HepG2 (cell line): ENCODE measurements at regions not wholly inside any gene's neighbourhood (a gene's known extent, or its start where the extent isn't known, plus 50 kb on each side); places are given as distances from the start of the nearest gene placed in this dataset.

Source experiments
- ATAC-seq: fragments of 200-7000 bp; cut with Tn5 transposase; 3 replicates; pipeline ENCODE4 v1.9.1; 2020; ENCODE audit warnings: mild to moderate bottlenecking, moderate library complexity
- BruUV-seq: library from RNA; stranded (reverse); fragments of 400-500 nt; replicated peaks from 2 replicates; lab custom pipeline; 2021; lab: Mats Ljungman, UMichigan
- CTCF ChIA-PET: fragments of 300-600 bp; formaldehyde crosslinking; extraction: SDS; loops from one replicate; lab custom pipeline; 2021; ENCODE audit warnings: low total read pairs, inconsistent platforms, low intra/inter-chr PET ratio; lab: Yijun Ruan, JAX
- POLR2A ChIA-PET: fragments of 350-600 bp; sonication (Branson Sonifier 250); formaldehyde crosslinking; loops from one replicate; lab custom pipeline; 2020; ENCODE audit warnings: antibody characterized with exemption, inconsistent platforms; lab: Yijun Ruan, JAX
- DNase-seq: peaks from one replicate; pipeline ENCODE4 v3.0.0-alpha.2; 2015; ENCODE audit warnings: low spot score
- FAIRE-seq: peaks from 3 replicates; lab custom pipeline; 2011; peaks lifted over from hg19 to GRCh38; lab: Jason Lieb, UNC
- H2AFZ ChIP-seq: one replicate; pipeline ENCODE4 v1.6.1; 2011; ENCODE audit warnings: low read length, inconsistent platforms
- H3K27ac ChIP-seq: fragments of 300-600 bp; 3 replicates; pipeline ENCODE4 v1.8.0; 2011; ENCODE audit warnings: mixed run types, mild to moderate bottlenecking, mixed read lengths, low read length, inconsistent platforms; ENCODE audit not compliant: insufficient read depth; ENCODE audit errors: extremely low read length
- H3K27me3 ChIP-seq, 2 experiments: fragments of 200-600 bp in 1 of 2; 2 replicates in 1 of 2; 3 replicates in 1 of 2; pipeline versions ENCODE4 v1.6.0 to v1.8.0; 2011; ENCODE audit warnings: low read length in 2 of 2, mild to moderate bottlenecking in 2 of 2, moderate library complexity in 2 of 2, inconsistent platforms in 1 of 2; ENCODE audit not compliant: insufficient read depth in 2 of 2, control insufficient read depth in 1 of 2
- H3K36me3 ChIP-seq, 2 experiments: fragments of 200-600 bp in 1 of 2; replicated peaks in 1 of 2; 2 replicates in 1 of 2; 3 replicates in 1 of 2; pipeline versions ENCODE4 v1.5.1 to v1.8.0; 2011; ENCODE audit warnings: low read length in 2 of 2, inconsistent platforms in 1 of 2; ENCODE audit not compliant: insufficient read depth in 2 of 2, control insufficient read depth in 1 of 2
- H3K4me1 ChIP-seq: 2 replicates; pipeline ENCODE4 v1.5.1; 2012; ENCODE audit warnings: low read length, inconsistent platforms; ENCODE audit not compliant: insufficient read depth
- H3K4me2 ChIP-seq: 2 replicates; pipeline ENCODE4 v1.6.0; 2011; ENCODE audit warnings: low read depth, low read length, inconsistent platforms
- H3K4me3 ChIP-seq, 3 experiments: fragments of 200-600 bp in 1 of 3; sonication (generic), shearing (Covaris generic) in 1 of 3; replicated peaks in 1 of 3; 2 replicates each; pipeline ENCODE4 v1.5.1; 2011 to 2016; ENCODE audit warnings: low read length in 3 of 3, inconsistent platforms in 2 of 3, low read depth in 2 of 3, mild to moderate bottlenecking in 2 of 3, control low read depth in 1 of 3, mixed read lengths in 1 of 3; ENCODE audit not compliant: insufficient read depth in 1 of 3
- H3K79me2 ChIP-seq: one replicate; pipeline ENCODE4 v1.6.1; 2011; ENCODE audit warnings: low read length, inconsistent platforms; ENCODE audit not compliant: insufficient read depth
- H3K9ac ChIP-seq: 2 replicates; pipeline ENCODE4 v1.6.0; 2011; ENCODE audit warnings: mild to moderate bottlenecking, low read depth, low read length, inconsistent platforms; ENCODE audit not compliant: insufficient read depth
- H3K9me3 ChIP-seq: 2 replicates; pipeline ENCODE4 v1.5.1; 2012; ENCODE audit warnings: mild to moderate bottlenecking, low read length
- H4K20me1 ChIP-seq: 2 replicates; pipeline ENCODE4 v1.6.0; 2011; ENCODE audit warnings: inconsistent platforms, mild to moderate bottlenecking, low read length, moderate library complexity; ENCODE audit not compliant: insufficient read depth
- FOXK1 ChIP-seq: sonication (generic); formaldehyde crosslinking; IDR thresholded peaks from 2 replicates; pipeline ENCODE4 v1.4.0; 2020; ENCODE audit warnings: low read depth, missing genetic modification reagents, borderline replicate concordance
- HNRNPUL1 ChIP-seq: fragments of 200-400 bp; formaldehyde crosslinking; IDR thresholded peaks from 2 replicates; pipeline ENCODE4 v1.6.1; 2017; ENCODE audit warnings: low read depth, mild to moderate bottlenecking, low read length, moderate library complexity
- MAZ ChIP-seq, 2 experiments: sonication (generic) in 1 of 2; formaldehyde crosslinking in 1 of 2; IDR thresholded peaks; 2 replicates each; pipeline versions ENCODE4 v1.5.0 to v1.6.1; 2012 to 2020; ENCODE audit warnings: low read depth in 2 of 2, mild to moderate bottlenecking in 2 of 2, borderline replicate concordance in 1 of 2, improper control_type of control experiment in 1 of 2, low read length in 1 of 2, missing genetic modification reagents in 1 of 2, moderate library complexity in 1 of 2
- MIXL1 ChIP-seq: IDR thresholded peaks from 2 replicates; pipeline ENCODE4 v1.6.1; 2016
- NONO ChIP-seq, 2 experiments: fragments of 450-650 bp in 1 of 2; sonication (generic) in 1 of 2; formaldehyde crosslinking in 1 of 2; IDR thresholded peaks in 1 of 2; conservative IDR thresholded peaks in 1 of 2; 2 replicates each; pipeline versions ENCODE4 v1.6.1 to v1.8.0; 2017 to 2022; ENCODE audit warnings: mild to moderate bottlenecking in 1 of 2, missing genetic modification reagents in 1 of 2, moderate library complexity in 1 of 2
- PCBP1 ChIP-seq: fragments of 200-400 bp; formaldehyde crosslinking; IDR thresholded peaks from 2 replicates; pipeline ENCODE4 v1.6.1; 2017; ENCODE audit warnings: mild to moderate bottlenecking, low read depth, low read length, borderline replicate concordance
- RARA ChIP-seq: IDR thresholded peaks from 2 replicates; pipeline ENCODE4 v1.6.1; 2016; ENCODE audit warnings: missing genetic modification reagents, missing compliant biosample characterization
- SNRNP70 ChIP-seq: fragments of 200-400 bp; formaldehyde crosslinking; IDR thresholded peaks from 2 replicates; pipeline ENCODE4 v1.6.1; 2017; ENCODE audit warnings: mild to moderate bottlenecking, low read depth, low read length, moderate library complexity
- TCF7L2 ChIP-seq: IDR thresholded peaks from 2 replicates; pipeline ENCODE4 v1.6.1; 2011; ENCODE audit warnings: mild to moderate bottlenecking, low read depth, low read length, moderate library complexity
- ZNF543 ChIP-seq: sonication (generic); formaldehyde crosslinking; IDR thresholded peaks from 2 replicates; pipeline ENCODE4 v1.4.0; 2020; ENCODE audit warnings: mild to moderate bottlenecking, missing genetic modification reagents
- ZNF883 ChIP-seq: sonication (generic); formaldehyde crosslinking; IDR thresholded peaks from 2 replicates; pipeline ENCODE4 v1.5.1; 2020; ENCODE audit warnings: mild to moderate bottlenecking, missing genetic modification reagents; ENCODE audit errors: not compliant biosample characterization
- WGBS: methylation state at CpG from one replicate; pipeline ENCODE4 v1.1.6; 2017; ENCODE audit warnings: low lambda C conversion rate; 5-methylcytosine and 5-hydroxymethylcytosine counted together
- in situ Hi-C: cut with HindIII; loops from 2 replicates; pipeline ENCODE4 v1.10.0; 2017; ENCODE audit warnings: low pct_unique_long_range_greater_than_20kb; ENCODE audit not compliant: extremely low pct_ligation_motif_present
- intact Hi-C: fragments of 100-400 bp; cut with micrococcal nuclease; formaldehyde crosslinking; loops from one replicate; pipeline ENCODE4 v1.10.0; 2022; ENCODE audit not compliant: unreplicated experiment
- TF ChIP-seq, protein P1 (sequence below), 2 experiments: fragments of 450-650 bp in 1 of 2; sonication (generic) in 1 of 2; formaldehyde crosslinking; IDR thresholded peaks; 2 replicates each; pipeline versions ENCODE4 v1.5.0 to v1.8.0; 2020 to 2022; ENCODE audit warnings: mild to moderate bottlenecking in 1 of 2, missing genetic modification reagents in 1 of 2
- TF ChIP-seq, protein P2 (sequence below): sonication (generic); formaldehyde crosslinking; conservative IDR thresholded peaks from 2 replicates; pipeline ENCODE4 v1.8.0; 2022; ENCODE audit warnings: missing genetic modification reagents
- TF ChIP-seq, protein P3 (sequence below): sonication (generic); formaldehyde crosslinking; IDR thresholded peaks from 2 replicates; pipeline ENCODE4 v1.4.0; 2020; ENCODE audit warnings: missing genetic modification reagents, borderline replicate concordance
- TF ChIP-seq, protein P4 (sequence below): sonication (generic); formaldehyde crosslinking; IDR thresholded peaks from 2 replicates; pipeline ENCODE4 v1.5.0; 2020; ENCODE audit warnings: missing genetic modification reagents, mild to moderate bottlenecking, borderline replicate concordance

DNA sequence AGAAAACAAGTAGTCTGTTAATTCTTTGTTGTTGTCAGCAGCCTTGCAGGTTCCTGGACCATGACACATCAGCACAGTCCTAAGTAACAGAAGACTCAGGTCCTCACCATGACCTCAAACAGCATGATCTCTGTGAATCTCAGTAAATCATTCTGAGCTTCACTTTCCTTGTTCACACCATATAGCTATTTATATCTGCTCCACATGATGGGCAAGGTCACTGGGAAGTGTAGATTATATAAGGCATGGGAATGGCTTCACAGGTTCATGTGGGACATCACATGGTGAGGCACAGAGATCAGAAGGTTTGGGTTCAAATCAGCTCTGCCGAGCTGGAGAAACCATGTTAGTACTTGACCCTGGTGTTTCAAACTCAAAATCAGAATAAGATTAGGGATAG lies 245.4 kb upstream of the SPTLC3 start:
- Histone ChIP-seq H3K79me2 (no peaks in the 10 kb centered on the region), H3K4me2 (no peak overlapping the region), H2AFZ (no peak overlapping the region), H4K20me1 (no peaks in the 10 kb centered on the region), H3K36me3 (no peaks in the 10 kb centered on the region), H3K9me3 (no peaks in the 10 kb centered on the region), H3K9ac (no peak overlapping the region), H3K4me1 (no peaks in the 10 kb centered on the region), H3K27me3 (peaks cover 0 to 17% of the 10 kb centered on the region in 2 experiments; a peak in 2 of 5 replicates), H3K4me3 (no peak overlapping the region), H3K27ac (no peak overlapping the region)
- in situ Hi-C loops, result no loop called here
- ATAC-seq (no peak), FAIRE-seq (no peak), DNase-seq (no peak)
- BruUV-seq, result no TSS peak
- 0% methylated on average over 1 of the region's 1 CpG for WGBS
- ChIA-PET CTCF (no interaction called here), POLR2A (no interaction called here)
- intact Hi-C loops, result no loop called here
- no peak for TF ChIP-seq RARA
- TF ChIP-seq ZNF883 (CRISPR knock-in tag), result no peak
- TF ChIP-seq ZNF543 (CRISPR knock-in tag), result no peak
- TF ChIP-seq, protein P1, sequence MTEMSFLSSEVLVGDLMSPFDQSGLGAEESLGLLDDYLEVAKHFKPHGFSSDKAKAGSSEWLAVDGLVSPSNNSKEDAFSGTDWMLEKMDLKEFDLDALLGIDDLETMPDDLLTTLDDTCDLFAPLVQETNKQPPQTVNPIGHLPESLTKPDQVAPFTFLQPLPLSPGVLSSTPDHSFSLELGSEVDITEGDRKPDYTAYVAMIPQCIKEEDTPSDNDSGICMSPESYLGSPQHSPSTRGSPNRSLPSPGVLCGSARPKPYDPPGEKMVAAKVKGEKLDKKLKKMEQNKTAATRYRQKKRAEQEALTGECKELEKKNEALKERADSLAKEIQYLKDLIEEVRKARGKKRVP (CRISPR knock-in tag; IDR thresholded peaks at IDR 0.05), result no peak
- no peak for TF ChIP-seq SNRNP70
- TF ChIP-seq, protein P2, sequence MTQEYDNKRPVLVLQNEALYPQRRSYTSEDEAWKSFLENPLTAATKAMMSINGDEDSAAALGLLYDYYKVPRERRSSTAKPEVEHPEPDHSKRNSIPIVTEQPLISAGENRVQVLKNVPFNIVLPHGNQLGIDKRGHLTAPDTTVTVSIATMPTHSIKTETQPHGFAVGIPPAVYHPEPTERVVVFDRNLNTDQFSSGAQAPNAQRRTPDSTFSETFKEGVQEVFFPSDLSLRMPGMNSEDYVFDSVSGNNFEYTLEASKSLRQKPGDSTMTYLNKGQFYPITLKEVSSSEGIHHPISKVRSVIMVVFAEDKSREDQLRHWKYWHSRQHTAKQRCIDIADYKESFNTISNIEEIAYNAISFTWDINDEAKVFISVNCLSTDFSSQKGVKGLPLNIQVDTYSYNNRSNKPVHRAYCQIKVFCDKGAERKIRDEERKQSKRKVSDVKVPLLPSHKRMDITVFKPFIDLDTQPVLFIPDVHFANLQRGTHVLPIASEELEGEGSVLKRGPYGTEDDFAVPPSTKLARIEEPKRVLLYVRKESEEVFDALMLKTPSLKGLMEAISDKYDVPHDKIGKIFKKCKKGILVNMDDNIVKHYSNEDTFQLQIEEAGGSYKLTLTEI (CRISPR knock-in tag), result no peak
- TF ChIP-seq FOXK1 (CRISPR knock-in tag), result no peak
- no peak for TF ChIP-seq HNRNPUL1
- TF ChIP-seq NONO (IDR thresholded peaks at IDR 0.05), result no peak
- TF ChIP-seq NONO (CRISPR knock-in tag; conservative IDR thresholded peaks at IDR 0.05), result no peak
- TF ChIP-seq MAZ (IDR thresholded peaks at IDR 0.05; ENCODE audit: borderline replicate concordance, low read depth, low read length), result no peak
- TF ChIP-seq MAZ (CRISPR knock-in tag; IDR thresholded peaks at IDR 0.05; ENCODE audit: low read depth), result no peak
- TF ChIP-seq, protein P3, sequence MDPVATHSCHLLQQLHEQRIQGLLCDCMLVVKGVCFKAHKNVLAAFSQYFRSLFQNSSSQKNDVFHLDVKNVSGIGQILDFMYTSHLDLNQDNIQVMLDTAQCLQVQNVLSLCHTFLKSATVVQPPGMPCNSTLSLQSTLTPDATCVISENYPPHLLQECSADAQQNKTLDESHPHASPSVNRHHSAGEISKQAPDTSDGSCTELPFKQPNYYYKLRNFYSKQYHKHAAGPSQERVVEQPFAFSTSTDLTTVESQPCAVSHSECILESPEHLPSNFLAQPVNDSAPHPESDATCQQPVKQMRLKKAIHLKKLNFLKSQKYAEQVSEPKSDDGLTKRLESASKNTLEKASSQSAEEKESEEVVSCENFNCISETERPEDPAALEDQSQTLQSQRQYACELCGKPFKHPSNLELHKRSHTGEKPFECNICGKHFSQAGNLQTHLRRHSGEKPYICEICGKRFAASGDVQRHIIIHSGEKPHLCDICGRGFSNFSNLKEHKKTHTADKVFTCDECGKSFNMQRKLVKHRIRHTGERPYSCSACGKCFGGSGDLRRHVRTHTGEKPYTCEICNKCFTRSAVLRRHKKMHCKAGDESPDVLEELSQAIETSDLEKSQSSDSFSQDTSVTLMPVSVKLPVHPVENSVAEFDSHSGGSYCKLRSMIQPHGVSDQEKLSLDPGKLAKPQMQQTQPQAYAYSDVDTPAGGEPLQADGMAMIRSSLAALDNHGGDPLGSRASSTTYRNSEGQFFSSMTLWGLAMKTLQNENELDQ (CRISPR knock-in tag), result no peak
- TF ChIP-seq PCBP1, result no peak
- no peak for TF ChIP-seq MIXL1 (CRISPR knock-in tag)
- TF ChIP-seq, protein P4, sequence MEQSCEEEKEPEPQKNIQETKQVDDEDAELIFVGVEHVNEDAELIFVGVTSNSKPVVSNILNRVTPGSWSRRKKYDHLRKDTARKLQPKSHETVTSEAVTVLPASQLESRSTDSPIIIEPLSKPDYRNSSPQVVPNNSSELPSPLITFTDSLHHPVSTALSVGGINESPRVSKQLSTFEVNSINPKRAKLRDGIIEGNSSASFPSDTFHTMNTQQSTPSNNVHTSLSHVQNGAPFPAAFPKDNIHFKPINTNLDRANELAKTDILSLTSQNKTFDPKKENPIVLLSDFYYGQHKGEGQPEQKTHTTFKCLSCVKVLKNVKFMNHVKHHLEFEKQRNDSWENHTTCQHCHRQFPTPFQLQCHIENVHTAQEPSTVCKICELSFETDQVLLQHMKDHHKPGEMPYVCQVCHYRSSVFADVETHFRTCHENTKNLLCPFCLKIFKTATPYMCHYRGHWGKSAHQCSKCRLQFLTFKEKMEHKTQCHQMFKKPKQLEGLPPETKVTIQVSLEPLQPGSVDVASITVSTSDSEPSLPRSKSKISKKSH (CRISPR knock-in tag), result no peak
- TF ChIP-seq TCF7L2, result no peak
